HG03469 (cell line): ENCODE measurements at regions not wholly inside any gene's neighbourhood (a gene's known extent, or its start where the extent isn't known, plus 50 kb on each side); places are given as distances from the start of the nearest gene placed in this dataset.

Experiments
- ATAC-seq: cut with Tn5 transposase; IDR thresholded peaks from one replicate; pipeline ENCODE4 v1.9.1; 2021; ENCODE audit warnings: mild to moderate bottlenecking, moderate library complexity, moderate number of reproducible peaks; ENCODE audit not compliant: unreplicated experiment

DNA sequence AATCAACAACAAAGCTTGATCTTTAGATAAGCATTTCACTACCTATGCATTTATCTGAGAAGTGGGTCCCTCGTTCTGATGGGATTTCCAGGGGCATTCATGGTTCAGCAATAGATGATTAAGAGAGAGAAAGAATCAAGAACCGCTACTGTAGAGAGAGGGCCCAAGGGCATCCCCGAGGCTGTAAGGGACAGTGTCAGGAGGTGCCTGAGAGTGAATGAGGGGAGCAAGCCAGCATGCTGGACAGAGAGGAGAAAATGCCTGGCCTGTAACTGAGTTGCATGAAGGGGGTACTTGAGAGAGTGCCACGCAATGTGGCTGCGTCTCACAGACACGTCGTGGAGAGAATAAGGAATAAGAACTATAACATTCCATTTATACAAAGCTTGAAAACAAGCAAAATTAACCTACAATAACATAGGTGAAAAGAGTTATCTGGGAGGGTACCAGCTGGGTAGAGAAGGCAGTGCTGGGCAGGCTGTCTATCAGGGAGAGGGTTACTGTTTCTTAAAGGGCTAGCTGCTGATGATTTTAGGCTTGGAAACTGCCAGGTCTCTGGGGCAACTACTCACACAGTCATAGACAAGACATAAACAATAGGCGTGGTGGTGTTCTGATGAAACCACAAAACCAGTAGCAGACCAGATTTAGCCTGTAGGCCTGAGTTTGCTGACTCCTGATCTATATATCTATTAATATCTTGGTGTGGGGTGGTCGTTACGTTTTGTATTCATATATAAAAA, 374.6 kb upstream of the CFAP20DC start:
- ATAC-seq, result no peak

DNA sequence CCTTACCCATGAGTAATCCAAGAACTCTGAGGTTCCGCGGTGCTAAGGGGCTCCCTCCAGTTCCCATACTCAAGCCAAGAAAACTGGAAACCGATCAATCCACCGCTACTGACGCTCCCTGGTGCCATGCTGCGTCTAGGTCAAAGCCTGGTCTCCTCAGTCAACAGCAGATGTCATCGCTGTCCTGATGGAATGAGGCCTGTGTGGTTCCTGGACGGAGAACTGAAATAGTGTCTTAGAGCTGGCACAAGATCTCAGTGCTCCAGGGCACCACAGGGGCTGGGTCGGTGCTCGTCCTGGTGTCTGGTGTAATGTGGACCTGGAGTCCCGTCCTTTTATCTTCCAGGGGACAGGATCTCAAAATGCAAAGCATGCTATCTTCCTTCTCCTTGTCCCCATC, 373.9 kb upstream of the CFAP20DC start:
- ATAC-seq, result no peak

DNA sequence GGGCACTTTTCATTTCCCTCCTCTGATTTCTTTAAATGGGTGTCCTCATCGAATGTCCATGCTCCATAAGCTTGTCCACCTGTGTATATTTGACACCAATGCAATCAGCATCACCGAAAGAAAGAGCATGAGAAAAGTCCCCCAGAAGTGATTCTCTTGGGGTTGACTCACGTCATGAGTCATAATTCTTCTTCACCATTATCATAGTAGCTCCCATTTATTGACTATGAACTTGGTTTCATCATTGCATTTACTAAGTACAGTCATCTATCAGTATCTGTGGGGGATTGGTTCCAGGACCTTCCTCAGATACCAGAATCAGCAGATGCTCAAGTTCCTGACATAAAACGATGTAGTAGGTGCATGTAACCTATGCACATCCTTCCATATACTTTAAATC, 372.5 kb upstream of the CFAP20DC start:
- no peak for ATAC-seq

DNA sequence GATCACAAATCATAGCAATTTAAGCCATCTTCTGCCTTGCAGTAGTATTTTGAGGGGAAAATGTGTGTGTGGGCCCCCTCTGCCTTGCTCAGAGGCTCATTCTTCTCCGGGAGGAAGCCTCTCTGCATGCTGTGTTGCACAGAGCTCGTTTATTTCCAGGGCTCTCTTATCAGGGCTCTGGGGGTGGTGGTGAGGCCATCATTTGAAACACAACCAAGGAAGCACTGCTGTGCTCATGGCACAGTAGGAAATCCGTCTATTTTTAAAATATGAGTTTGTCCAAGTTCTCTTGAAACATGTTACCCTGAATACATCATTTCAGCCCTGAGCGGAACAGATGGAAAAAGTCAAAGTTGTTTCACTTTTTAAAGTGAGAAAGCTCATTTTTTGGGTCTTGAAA, 369.0 kb upstream of the CFAP20DC start:
- ATAC-seq, result no peak

DNA sequence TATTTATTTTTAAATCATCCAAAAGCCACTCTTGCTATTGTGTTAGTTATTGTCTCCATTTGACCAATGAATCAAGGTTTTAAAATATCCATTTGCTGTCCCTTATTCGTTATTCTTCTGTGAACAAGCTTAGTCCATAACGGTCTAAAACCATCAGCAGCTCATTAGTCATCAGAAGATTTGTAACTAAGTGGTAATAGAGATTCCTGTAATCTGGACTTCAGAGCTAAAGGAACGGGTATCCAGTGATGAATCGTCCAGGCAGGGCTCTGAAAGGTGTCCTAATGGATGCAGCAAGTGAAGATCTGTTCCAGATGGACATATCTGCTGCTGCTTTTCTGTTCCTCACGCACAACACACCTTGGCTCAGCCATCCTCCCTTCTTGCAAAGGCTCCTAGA, 362.7 kb upstream of the CFAP20DC start:
- no peak for ATAC-seq

DNA sequence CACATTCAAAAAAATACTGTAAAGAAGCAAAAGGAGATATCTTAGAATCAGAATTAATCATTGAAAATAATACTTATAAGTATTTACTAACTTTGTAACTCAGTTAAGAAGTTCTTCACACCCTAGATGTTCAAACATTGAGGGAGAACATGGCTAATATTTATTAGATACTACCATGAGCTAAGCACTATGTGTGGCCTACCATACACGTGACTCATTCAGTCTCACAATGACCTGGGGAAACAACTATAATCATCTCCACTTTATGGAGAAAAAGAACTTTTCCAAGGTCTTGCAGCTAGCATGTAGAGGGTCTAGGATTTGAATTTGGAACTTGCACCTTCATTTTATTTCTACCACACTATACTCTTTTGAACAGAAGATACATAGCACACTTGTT, 361.9 kb upstream of the CFAP20DC start:
- ATAC-seq, result no peak

DNA sequence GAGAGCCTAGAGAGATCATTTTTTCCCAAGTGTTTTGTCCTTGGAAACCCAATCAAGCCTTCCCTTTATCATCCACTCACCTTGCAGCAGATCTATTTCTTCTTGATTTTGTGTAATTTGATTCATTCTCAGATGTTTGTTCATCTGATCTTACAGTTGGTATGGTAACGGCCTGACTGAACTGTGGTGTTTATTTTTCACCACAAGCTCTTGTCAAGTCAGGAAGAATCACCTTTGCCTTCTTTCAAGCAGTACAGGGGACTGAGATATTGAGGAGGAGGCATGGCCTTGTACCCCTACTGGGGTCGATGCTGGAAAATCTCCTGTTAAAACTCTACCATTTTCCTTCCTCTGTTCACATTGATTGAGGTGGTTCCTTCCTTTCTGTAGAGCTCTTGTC, 361.4 kb upstream of the CFAP20DC start:
- no peak for ATAC-seq

DNA sequence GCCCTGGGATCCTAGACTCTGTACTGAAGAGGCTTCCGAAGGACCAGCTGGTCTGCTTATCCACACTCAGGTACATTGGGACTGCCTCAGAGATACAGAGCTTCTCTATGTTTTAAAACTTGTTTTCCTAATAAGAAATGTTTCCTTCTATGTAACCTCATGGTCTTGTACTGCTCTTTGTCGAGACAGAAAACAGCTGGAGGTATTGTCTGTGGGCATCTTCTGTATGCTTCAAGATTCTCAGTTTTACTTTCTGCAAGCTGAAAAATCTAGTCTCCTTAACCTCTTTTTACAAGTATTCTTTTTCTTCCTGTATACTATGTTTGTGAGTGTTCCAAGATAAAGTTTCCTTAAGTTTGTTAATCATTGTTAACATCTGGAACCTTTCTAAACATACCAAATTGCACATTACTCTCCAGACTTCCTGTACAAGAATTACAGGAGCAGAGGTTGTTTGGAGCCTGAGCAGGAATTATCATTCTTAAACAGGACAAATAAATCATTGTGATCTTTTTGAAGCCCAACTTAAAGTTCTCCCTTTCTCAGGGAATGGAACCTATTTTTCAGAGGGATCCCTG, 358.3 kb upstream of the CFAP20DC start:
- no peak for ATAC-seq

DNA sequence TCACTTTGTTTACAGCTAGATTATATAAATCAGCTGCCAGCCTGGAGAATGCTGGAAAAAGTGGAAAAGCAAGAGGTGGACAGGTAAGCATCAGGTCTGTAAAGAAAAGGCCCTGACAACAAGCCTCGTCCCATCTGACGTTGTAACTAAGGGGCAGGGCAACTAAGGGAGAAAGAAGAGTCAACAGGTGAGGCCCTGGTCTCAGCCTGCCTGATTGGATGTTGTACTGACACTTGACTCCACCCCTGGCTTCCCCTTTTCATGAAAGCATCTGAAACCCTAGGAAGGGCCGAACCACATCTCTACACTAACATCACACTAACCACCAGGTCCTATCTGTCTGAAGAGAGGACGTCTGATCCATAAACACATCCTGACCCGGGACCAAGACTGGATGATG, 357.6 kb upstream of the CFAP20DC start:
- no peak for ATAC-seq

DNA sequence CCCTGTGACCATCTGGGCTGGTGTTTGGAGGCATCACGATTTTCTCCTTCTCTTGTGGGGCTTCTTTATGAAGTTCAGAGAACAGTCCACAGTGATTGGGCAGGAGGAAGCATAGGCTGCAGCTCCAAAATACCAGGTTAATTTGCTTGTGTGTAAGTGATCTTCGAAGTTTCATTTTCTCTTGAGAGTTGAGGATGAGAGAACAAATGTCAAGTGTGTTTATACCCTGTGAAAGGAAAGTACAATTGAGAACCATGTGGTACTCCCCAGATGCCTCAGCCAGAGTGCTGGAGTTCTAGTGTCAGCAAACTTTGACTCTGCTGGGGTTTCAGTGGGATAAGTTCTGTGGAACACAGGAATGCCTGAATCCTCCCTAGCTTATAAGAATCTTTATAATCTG, 357.1 kb upstream of the CFAP20DC start:
- peak; percentile 81 for ATAC-seq

DNA sequence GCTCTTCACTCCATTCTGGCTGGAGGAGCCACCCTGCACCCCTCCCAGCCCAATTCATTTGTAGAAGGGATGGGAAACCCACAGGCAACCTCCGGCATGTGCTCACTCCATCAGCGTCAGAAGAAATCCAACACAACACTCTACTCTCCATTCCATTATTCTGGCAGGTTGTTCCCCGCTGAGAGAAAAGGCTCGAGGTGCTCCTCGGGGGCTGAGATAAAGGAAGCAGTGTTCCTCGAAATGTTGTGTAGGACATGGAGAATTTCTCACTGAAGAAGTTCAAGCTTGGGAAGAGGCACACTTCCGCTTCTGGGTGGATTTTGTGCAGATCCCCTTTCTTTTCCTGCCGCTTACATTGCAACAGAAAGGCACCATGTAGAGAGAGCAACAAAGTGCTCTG, 355.0 kb upstream of the CFAP20DC start:
- no peak for ATAC-seq

DNA sequence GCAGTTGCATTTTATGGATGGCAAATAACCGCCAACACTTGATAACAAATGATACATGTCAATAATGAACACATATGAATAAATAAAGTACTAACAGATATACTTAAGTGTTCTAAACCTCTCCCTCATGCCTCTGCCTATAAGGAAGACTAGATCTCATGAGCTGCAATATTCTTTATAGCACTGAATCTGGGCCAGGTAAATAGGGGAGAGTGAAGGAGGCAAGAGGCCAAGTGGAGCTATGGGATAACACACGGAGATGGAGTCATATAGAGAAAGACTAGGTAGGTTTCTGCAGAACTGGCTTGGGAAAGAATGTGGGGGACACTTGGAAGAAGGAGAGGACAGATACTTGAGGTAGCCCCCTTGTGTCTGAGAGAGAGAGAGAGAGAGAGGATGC, 354.2 kb upstream of the CFAP20DC start:
- ATAC-seq, result no peak

DNA sequence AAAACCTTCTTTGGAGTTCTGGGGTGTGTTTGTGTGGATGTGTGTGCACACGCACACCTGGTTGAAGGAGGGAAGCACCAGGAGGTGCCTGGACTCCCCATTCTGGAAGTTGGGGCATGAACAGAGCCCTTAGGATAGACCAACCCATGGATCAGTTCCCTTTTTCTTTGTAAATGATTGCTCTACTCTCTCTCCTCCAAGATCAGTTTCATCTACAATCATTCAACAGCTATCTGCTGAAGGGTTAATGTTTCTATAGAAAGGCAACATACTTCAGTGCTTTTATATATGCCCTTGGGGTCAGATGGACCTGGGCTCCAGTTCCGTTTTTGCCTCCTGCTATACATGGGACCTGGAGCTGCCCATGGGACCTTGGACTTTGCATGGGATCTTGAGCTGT, 352.1 kb upstream of the CFAP20DC start:
- ATAC-seq, result no peak

DNA sequence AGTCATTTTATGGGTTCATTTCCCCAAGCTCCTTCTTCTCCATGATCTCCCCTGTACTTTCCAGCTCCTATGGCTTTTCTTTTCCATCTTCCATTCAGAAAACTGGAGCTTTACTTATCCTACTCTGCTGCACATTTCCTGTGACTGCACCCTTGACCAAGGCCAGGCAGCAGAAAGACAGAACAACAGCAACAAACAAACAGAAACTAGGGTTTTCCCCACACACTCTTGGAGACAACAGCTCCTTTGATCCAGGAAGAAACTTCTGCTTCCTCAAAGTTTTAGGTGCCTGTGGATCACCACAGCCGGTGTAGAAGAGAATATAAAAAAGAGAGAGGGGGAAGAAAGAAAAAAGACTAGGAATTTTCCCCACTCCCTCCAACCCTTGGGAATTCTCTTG, 342.3 kb upstream of the CFAP20DC start:
- ATAC-seq, result no peak

DNA sequence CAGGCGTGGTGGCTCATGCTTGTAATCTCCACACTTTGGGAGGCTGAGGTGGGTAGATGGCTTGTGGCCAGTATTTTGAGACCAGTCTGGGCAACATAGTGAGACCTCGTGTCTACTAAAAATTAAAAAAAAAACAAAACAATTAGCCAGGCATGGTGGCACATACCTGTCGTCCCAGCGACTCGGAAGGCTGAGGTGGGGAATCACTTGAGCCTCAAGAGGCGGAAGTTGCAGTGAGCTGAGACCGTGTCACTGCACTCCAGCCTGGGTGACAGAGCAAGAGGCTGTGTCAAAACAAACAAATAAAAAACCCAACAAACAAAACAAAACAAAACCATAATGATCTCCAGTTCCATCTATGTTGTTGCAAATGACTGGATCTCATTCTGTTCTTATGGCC, 341.3 kb upstream of the CFAP20DC start:
- no peak for ATAC-seq

DNA sequence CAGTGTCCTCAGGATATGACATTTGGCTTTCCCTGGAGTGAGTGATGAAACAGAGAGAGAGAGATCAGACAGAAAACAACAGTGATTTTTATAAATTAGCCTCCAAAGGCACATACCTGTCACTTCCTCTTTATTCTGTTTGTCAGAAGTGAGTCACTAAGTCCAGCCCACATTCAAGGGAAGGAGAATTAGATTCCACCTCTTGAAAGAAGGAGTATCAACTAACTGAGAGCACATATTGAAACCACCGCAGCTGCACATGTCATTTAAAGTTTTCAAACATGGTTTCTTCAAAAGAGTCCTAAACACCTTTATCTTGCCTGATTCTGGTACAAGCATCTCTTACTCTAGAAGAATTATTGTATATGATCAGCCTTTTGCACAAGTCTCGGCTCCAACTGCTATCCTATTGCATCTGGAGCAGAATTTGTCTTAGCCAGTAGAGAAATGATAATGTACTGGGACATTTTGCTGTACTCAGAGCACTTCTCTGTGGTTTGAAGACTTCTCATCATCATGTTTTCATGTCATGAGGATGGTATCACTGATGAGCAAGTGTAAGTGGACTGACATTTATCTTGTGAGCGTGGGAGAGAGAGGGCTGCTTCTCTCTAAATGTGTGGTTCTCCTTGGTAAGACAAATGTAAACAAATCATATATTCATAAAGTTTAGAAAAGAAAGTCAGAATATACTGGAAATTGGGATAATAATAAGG, 338.9 kb upstream of the CFAP20DC start:
- ATAC-seq, result no peak

DNA sequence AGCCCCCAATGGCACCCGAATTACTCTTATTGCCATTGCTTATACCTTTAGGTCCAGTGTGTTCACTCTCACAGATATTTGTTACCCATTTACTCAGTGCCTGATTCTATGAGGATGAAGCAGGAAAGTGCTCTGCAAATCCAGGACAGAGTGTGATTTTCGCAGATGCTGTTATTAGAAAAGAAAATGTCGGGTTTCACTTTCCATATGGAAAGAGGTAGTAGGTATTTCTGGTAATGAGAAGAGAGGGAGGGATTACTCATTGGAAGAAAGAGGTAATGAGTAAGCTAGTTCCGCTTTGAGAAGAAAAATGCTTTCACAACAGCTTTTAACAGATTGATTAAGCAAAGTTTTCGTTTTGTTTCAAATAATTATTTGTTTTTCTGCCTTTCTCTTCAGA, 336.3 kb upstream of the CFAP20DC start:
- ATAC-seq, result peak; percentile 74

DNA sequence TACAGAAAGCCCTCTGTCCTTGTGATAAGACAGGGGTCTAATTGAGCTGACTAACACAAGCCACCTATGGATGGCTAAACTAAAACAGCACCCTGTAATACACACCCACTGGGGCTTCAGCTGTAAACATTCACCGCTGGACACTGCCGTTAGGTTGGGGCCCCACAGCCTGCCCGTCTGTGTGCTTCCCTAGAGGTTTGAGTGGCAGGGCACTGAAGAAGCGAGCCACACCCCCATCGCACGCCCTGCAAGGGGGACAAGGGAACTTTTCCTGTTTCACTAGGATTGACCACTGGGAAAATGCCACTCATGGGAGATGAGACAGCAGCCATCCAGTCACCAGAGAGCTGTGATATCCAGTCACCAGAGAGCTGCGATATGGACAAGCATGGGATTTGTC, 335.7 kb upstream of the CFAP20DC start:
- no peak for ATAC-seq

DNA sequence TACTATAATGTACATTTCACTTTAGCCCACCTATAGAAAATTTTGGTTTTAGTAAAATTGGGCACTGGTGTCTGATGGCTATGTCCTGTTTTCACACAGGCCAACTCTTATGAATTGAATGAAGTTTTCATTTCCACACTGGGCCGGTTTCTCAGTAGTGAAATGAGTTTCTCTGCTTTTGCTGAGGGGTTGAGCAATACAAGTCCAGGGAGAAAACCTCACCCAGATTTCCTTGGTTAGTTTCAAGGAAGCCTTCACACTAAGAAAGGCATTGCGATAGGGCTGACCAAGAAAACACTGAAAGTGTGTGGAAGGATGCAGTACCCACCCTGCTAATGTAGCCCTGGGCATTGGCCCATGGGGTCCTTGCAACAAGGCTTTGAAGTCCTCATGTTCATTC, 331.5 kb upstream of the CFAP20DC start:
- ATAC-seq, result no peak

DNA sequence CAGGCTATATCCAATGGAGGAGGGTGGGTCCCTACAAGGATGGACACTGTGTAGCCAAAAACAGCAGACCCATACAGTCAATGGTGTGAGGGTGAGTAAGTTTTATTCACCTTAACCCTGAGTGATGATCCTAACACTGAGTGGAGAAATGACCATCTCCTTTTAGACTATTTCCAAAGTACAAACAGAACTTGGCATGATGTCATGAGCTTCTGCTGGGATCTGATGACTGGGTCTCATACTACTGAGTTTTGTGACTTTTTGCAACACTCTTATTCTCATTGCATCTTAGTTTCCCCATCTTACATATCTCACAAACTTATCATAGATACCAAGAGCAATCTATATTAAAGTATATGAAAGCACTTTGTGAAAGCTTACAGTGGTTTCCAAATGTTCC, 330.3 kb upstream of the CFAP20DC start:
- ATAC-seq, result no peak

DNA sequence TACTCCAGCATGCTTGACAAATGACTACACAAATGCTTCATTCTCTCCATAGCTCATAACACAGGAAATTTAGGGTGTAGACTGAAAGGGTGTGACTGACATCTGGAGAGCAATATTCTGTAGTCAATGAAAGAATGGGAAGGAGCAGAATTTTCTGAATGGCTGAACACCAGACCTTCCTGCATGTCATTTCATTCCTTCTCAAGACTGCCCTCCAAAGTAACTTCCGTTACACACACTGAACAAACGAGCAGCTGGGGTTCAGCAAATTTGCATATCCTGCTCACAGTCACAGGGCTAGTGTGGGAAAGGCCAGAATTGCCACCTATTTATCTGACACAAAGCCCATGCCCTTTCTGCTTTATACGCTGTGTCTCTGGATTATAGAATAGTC, 325.0 kb upstream of the CFAP20DC start:
- ATAC-seq, result peak; percentile 100

DNA sequence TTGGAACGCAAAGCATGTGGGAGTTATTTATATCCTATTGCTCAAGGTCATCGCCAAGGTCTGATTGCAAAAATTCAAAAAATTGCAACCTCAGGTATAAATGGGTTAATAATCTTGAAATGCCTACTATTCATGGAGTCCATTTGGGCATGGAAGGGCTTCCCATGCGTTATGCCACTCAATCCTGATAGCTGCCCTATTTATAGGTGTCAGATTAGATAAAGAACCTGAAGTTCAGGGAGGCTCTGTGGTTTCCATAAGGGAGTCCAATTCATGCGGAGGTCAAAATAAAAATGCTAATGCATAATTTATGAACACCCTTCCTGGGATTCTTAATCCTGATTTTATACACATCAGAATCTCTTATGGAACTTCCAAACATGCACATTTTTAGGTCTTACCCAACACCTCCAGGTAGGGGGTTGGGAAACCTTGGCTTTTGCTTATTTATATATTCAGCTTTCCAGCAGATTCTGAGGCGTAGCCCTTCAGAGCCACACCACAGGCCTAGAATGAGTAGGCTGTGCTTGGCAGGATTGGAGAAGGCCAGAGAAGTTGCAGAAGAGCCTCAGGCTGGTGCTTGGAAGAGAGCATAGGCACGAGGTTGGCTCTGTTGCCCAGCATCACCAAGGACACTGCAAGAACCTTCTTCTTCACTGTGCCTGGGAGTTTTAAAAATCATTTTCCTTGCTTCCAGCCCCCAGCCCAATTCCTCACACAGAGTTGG, 324.4 kb upstream of the CFAP20DC start:
- ATAC-seq, result peak; percentile 6
